ENCODE measurements at regions not wholly inside any gene's neighbourhood (a gene's known extent, or its start where the extent isn't known, plus 50 kb on each side); places are given as distances from the start of the nearest gene placed in this dataset.

DNA sequence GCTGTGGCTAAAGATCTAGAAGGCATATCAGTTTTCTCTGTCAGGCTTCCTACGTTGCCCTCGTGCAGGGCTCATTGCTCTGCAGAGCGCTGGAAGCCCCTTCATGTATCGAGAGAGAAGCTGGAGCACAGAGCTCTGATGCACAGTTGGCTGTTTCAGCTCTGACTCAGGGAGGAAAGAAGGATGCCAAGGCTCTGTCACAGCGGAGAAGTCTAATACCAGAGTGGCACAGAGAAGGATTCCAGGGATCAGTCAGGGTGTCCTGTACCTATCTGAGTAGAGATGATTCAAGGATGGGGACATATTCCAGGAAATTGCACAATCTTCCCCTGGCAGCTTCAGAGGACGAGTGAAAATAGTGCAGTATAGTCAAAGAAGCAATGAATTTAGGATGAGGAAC is 179.2 kb upstream of the FMN2 start:
- Histone ChIP-seq H3K27ac (no peak overlapping the region), H3K36me3 (no peaks in the 10 kb centered on the region), H3K4me1 (peaks cover 7% of the 10 kb centered on the region), H3K9me3 (no peaks in the 10 kb centered on the region), H3K4me3 (no peak overlapping the region), H3K27me3 (no peaks in the 10 kb centered on the region)
- TF ChIP-seq POLR2AphosphoS5 (IDR thresholded peaks at IDR 0.05) (no peak), POLR2A (IDR thresholded peaks at IDR 0.05) (no peak), EP300 (IDR thresholded peaks at IDR 0.05) (no peak)
- TF ChIP-seq, protein P1, sequence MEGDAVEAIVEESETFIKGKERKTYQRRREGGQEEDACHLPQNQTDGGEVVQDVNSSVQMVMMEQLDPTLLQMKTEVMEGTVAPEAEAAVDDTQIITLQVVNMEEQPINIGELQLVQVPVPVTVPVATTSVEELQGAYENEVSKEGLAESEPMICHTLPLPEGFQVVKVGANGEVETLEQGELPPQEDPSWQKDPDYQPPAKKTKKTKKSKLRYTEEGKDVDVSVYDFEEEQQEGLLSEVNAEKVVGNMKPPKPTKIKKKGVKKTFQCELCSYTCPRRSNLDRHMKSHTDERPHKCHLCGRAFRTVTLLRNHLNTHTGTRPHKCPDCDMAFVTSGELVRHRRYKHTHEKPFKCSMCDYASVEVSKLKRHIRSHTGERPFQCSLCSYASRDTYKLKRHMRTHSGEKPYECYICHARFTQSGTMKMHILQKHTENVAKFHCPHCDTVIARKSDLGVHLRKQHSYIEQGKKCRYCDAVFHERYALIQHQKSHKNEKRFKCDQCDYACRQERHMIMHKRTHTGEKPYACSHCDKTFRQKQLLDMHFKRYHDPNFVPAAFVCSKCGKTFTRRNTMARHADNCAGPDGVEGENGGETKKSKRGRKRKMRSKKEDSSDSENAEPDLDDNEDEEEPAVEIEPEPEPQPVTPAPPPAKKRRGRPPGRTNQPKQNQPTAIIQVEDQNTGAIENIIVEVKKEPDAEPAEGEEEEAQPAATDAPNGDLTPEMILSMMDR (IDR thresholded peaks at IDR 0.05): no peak
- WGBS: 67% methylated on average over 6 of the region's 6 CpGs
- no peak for DNase-seq (ENCODE audit: low spot score in 2 of 2)

DNA sequence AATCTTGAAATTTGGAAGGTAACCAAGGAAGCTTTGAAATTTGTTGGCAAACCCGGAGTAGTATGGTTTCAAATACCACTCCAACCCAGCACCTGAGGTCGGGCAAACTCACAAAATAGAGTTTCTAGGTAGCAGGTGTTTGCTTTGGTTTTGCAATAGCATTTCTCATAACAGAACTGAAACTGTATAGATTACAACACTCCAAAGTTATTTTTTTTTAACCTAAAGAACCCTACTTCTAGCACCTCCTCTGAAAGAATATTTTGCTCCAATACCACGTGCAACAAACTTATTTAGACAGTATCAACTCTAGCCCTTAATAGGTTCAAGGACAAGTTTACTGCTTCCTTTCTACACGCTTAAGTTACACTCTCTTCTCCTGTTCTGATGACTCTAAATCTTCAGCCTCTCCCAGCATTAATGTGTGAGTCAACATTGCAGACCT is 178.5 kb upstream of the FMN2 start:
- 71% methylated on average over 4 of the region's 4 CpGs for WGBS
- no peak for DNase-seq (ENCODE audit: low spot score in 2 of 2)
- no peak overlapping the region for H3K4me3 ChIP-seq
- no peaks in the 10 kb centered on the region for H3K9me3 ChIP-seq
- H3K27me3 ChIP-seq: no peaks in the 10 kb centered on the region
- no peak overlapping the region for H3K27ac ChIP-seq
- peaks cover 7% of the 10 kb centered on the region for H3K4me1 ChIP-seq
- TF ChIP-seq POLR2AphosphoS5 (IDR thresholded peaks at IDR 0.05) (no peak), POLR2A (IDR thresholded peaks at IDR 0.05) (no peak), EP300 (IDR thresholded peaks at IDR 0.05) (no peak)
- TF ChIP-seq, protein P1 (IDR thresholded peaks at IDR 0.05): no peak
- no peaks in the 10 kb centered on the region for H3K36me3 ChIP-seq

DNA sequence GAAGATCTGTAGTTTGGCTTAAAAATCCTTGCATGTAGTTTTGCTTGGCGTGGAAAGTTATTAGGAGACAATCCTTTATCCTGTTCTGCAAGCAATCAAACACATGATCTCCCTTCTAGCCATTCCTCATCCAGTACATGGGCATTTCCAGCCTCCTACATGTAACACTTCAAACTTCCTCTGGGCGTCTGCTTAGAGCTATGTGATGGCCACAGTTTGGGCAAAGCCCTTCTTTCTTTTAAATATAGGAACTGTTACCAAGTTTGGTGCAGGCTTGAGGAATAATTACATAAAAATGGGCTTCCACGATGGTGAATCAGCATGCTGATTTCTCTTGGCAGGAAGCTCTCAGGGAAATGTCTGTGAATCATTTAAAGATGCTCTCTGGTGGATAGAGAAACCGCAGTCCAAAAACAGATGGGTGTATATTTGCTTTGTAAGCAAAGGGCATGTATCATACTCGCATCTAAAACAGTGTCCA is 176.9 kb upstream of the FMN2 start:
- DNase-seq (ENCODE audit: low spot score in 2 of 2): no peak
- TF ChIP-seq EP300 (IDR thresholded peaks at IDR 0.05): no peak
- TF ChIP-seq POLR2AphosphoS5 (IDR thresholded peaks at IDR 0.05): no peak
- TF ChIP-seq POLR2A (IDR thresholded peaks at IDR 0.05): no peak
- TF ChIP-seq, protein P1 (IDR thresholded peaks at IDR 0.05): no peak
- no peaks in the 10 kb centered on the region for H3K27me3 ChIP-seq
- 32% methylated on average over 5 of the region's 5 CpGs for WGBS
- no peaks in the 10 kb centered on the region for H3K9me3 ChIP-seq
- H3K36me3 ChIP-seq: no peaks in the 10 kb centered on the region
- H3K4me1 ChIP-seq: peaks cover 7% of the 10 kb centered on the region
- no peak overlapping the region for H3K27ac ChIP-seq
- no peak overlapping the region for H3K4me3 ChIP-seq

DNA sequence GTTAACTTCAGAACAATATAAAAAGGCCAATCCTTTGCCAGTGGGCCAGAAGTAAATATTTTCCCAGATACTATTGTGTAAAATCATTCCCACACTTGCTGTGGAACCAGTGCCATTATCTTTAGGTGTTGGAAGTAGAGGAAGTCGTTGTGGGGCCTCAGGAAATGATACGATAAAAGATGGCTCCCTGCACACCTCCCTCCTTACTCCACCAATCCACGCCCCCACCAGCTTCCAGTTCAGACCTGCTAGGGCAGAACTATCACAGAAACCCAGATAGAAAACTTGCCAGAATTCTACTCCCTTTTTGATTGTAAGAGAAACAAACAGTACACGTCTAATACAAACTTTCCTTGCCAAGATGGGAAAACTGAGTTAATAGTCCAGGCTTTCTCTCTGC is 173.0 kb upstream of the FMN2 start:
- Histone ChIP-seq H3K27ac (no peak overlapping the region), H3K36me3 (no peaks in the 10 kb centered on the region), H3K27me3 (no peaks in the 10 kb centered on the region), H3K4me1 (peaks cover 7% of the 10 kb centered on the region), H3K4me3 (no peak overlapping the region), H3K9me3 (no peaks in the 10 kb centered on the region)
- WGBS: 52% methylated on average over 4 of the region's 4 CpGs
- DNase-seq (ENCODE audit: low spot score in 2 of 2): no peak
- no peak for TF ChIP-seq POLR2A (IDR thresholded peaks at IDR 0.05)
- TF ChIP-seq, protein P1 (IDR thresholded peaks at IDR 0.05): no peak
- TF ChIP-seq EP300 (IDR thresholded peaks at IDR 0.05): no peak
- TF ChIP-seq POLR2AphosphoS5 (IDR thresholded peaks at IDR 0.05): no peak

DNA sequence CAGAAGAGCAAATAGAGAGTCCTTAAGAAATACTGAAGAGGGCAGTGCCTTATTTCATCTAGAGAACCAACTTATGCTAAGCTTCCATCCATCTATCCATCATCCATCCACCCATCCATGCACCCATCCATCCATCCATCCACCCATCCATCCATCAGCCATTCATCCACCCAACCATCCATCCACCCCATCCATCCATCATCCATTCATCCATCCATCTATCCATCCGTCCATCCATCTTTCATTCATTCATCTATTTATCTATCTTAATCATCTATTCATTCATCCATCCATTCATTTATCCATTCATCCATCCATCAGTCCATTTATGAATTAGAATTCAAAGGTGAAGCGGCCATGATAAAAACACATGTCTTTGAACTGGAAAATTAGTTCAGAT is 171.5 kb upstream of the FMN2 start:
- Histone ChIP-seq H3K9me3 (no peaks in the 10 kb centered on the region), H3K27ac (no peak overlapping the region), H3K4me1 (peaks cover under 1% of the 10 kb centered on the region), H3K36me3 (no peaks in the 10 kb centered on the region), H3K27me3 (no peaks in the 10 kb centered on the region), H3K4me3 (no peak overlapping the region)
- 90% methylated on average over 2 of the region's 2 CpGs for WGBS
- TF ChIP-seq, protein P1 (IDR thresholded peaks at IDR 0.05): no peak
- TF ChIP-seq POLR2AphosphoS5 (IDR thresholded peaks at IDR 0.05): no peak
- no peak for DNase-seq (ENCODE audit: low spot score in 2 of 2)

All from suprapubic skin (tissue), 4 donors.